K562 (cell line): ENCODE measurements at regions not wholly inside any gene's neighbourhood (a gene's known extent, or its start where the extent isn't known, plus 50 kb on each side); places are given as distances from the start of the nearest gene placed in this dataset.

Experiments
- ATAC-seq: fragments of 200-7000 bp; cut with Tn5 transposase; 3 replicates; pipeline ENCODE4 v1.9.1; 2020; ENCODE audit warnings: moderate library complexity
- BruUV-seq: library from RNA; stranded (reverse); fragments of 400-500 nt; replicated peaks from 2 replicates; lab custom pipeline; 2021; lab: Mats Ljungman, UMichigan
- CTCF ChIA-PET: fragments of 300-600 bp; formaldehyde crosslinking; extraction: SDS; loops from one replicate; lab custom pipeline; 2021; ENCODE audit warnings: low intra/inter-chr PET ratio; lab: Yijun Ruan, JAX
- POLR2A ChIA-PET: fragments of 300-600, 350-650 bp; sonication (Branson Sonifier 250); formaldehyde crosslinking; extraction: SDS; loops from one replicate; lab custom pipeline; 2021; ENCODE audit warnings: antibody characterized with exemption, inconsistent platforms; lab: Yijun Ruan, JAX
- DNase-seq, 4 experiments: peaks; one replicate each; pipeline versions ENCODE4 v3.0.0 to v3.0.0-alpha.2; 2011 to 2018; ENCODE audit warnings: low spot score in 3 of 4, mixed read lengths in 3 of 4; ENCODE audit errors: extremely low read depth in 1 of 4
- FAIRE-seq: peaks from 2 replicates; lab custom pipeline; 2011; peaks lifted over from hg19 to GRCh38; lab: Jason Lieb, UNC
- H2AFZ ChIP-seq: 2 replicates; pipeline ENCODE4 v1.6.0; 2011; ENCODE audit warnings: low read depth, low read length, control low read depth, inconsistent platforms
- H3K27ac ChIP-seq: fragments of 200-600 bp; 3 replicates; pipeline ENCODE4 v1.8.0; 2011; ENCODE audit warnings: low read depth, mild to moderate bottlenecking, control low read depth, inconsistent platforms, low read length, moderate library complexity, mixed read lengths; ENCODE audit errors: extremely low read depth
- H3K27me3 ChIP-seq, 2 experiments: fragments of 300-600 bp in 1 of 2; 2 replicates in 1 of 2; 3 replicates in 1 of 2; pipeline versions ENCODE4 v1.6.0 to v1.8.0; 2011; ENCODE audit warnings: inconsistent platforms in 2 of 2, low read length in 2 of 2, mild to moderate bottlenecking in 1 of 2, mixed read lengths in 1 of 2, moderate library complexity in 1 of 2; ENCODE audit not compliant: control insufficient read depth in 2 of 2, insufficient read depth in 2 of 2
- H3K36me3 ChIP-seq: fragments of 300-600 bp; 3 replicates; pipeline ENCODE4 v1.8.0; 2011; ENCODE audit warnings: mild to moderate bottlenecking, low read length, inconsistent platforms; ENCODE audit not compliant: control insufficient read depth, insufficient read depth
- H3K4me1 ChIP-seq, 2 experiments: fragments of 200-600 bp in 1 of 2; replicated peaks in 1 of 2; 2 replicates in 1 of 2; 3 replicates in 1 of 2; pipeline versions ENCODE4 v1.5.1 to v1.8.0; 2011; ENCODE audit warnings: inconsistent platforms in 2 of 2, low read length in 2 of 2, mild to moderate bottlenecking in 1 of 2, mixed read lengths in 1 of 2, moderate library complexity in 1 of 2; ENCODE audit not compliant: control insufficient read depth in 2 of 2, insufficient read depth in 2 of 2
- H3K4me2 ChIP-seq: 2 replicates; pipeline ENCODE4 v1.6.1; 2011; ENCODE audit warnings: low read length, control low read depth, inconsistent platforms, mixed read lengths; ENCODE audit not compliant: insufficient read depth
- H3K4me3 ChIP-seq: fragments of 200-600 bp; sonication (generic), shearing (Covaris generic); 2 replicates; pipeline ENCODE4 v1.5.1; 2016; ENCODE audit warnings: control low read depth, inconsistent platforms
- H3K79me2 ChIP-seq: fragments of 200-600 bp; 3 replicates; pipeline ENCODE4 v1.8.0; 2011; ENCODE audit warnings: low read length, inconsistent platforms; ENCODE audit not compliant: control insufficient read depth, insufficient read depth
- H3K9ac ChIP-seq, 2 experiments: 2 replicates each; pipeline versions ENCODE4 v1.6.0 to v1.6.1; 2011; ENCODE audit warnings: low read depth in 2 of 2, low read length in 2 of 2, control low read depth in 1 of 2, inconsistent platforms in 1 of 2, mild to moderate bottlenecking in 1 of 2, mixed read lengths in 1 of 2; ENCODE audit not compliant: insufficient read depth in 1 of 2
- H3K9me1 ChIP-seq: one replicate; pipeline ENCODE4 v1.6.0; 2011; ENCODE audit warnings: inconsistent platforms, mild to moderate bottlenecking, low read length, moderate library complexity; ENCODE audit not compliant: control insufficient read depth, insufficient read depth
- H3K9me3 ChIP-seq: replicated peaks from 2 replicates; pipeline ENCODE4 v1.5.1; 2011; ENCODE audit warnings: low read depth, low read length, inconsistent platforms; ENCODE audit not compliant: control insufficient read depth, insufficient read depth
- H4K20me1 ChIP-seq: replicated peaks from 2 replicates; pipeline ENCODE4 v1.6.1; 2011; ENCODE audit warnings: low read length, inconsistent platforms, mixed read lengths; ENCODE audit not compliant: control insufficient read depth, insufficient read depth
- BCL6 ChIP-seq: fragments of 250-450 bp; sonication (Bioruptor Pico); IDR thresholded peaks from 2 replicates; pipeline ENCODE4 v1.4.0; 2020
- HDAC3 ChIP-seq: fragments of 450-650 bp; IDR thresholded peaks from 2 replicates; pipeline ENCODE4 v1.6.1; 2018; ENCODE audit warnings: borderline replicate concordance, mild to moderate bottlenecking, moderate library complexity; ENCODE audit not compliant: partially characterized antibody
- MAFK ChIP-seq: IDR thresholded peaks from 2 replicates; pipeline ENCODE4 v1.6.1; 2011; ENCODE audit warnings: low read length, improper control_type of control experiment
- MYNN ChIP-seq, 2 experiments: sonication (generic); formaldehyde crosslinking in 1 of 2; IDR thresholded peaks; 2 replicates each; pipeline versions ENCODE4 v1.5.0 to v1.6.1; 2016 to 2020; ENCODE audit warnings: antibody characterized with exemption in 1 of 2, missing genetic modification reagents in 1 of 2
- POLR2A ChIP-seq: fragments of 450-650 bp; conservative IDR thresholded peaks from 2 replicates; pipeline ENCODE4 v1.6.1; 2016
- REST ChIP-seq, 2 experiments: fragments of 450-650 bp; formaldehyde crosslinking in 1 of 2; IDR thresholded peaks; 2 replicates each; pipeline versions ENCODE4 v1.4.0 to v1.6.1; 2014 to 2020; ENCODE audit warnings: mild to moderate bottlenecking in 2 of 2, borderline replicate concordance in 1 of 2, low read depth in 1 of 2
- WGBS: fragments of 100-300 bp; shearing (Covaris generic); methylation state at CpG from one replicate; pipeline ENCODE4 v1.1.6; 2016; ENCODE audit warnings: low coverage, mixed read lengths; ENCODE audit not compliant: insufficient coverage; ENCODE audit errors: missing lambda C conversion rate; 5-methylcytosine and 5-hydroxymethylcytosine counted together
- in situ Hi-C: fragments of 300-500 bp; cut with MboI; formaldehyde crosslinking; loops from 4 replicates; pipeline ENCODE4 v1.15.0; 2018; ENCODE audit warnings: inconsistent platforms, mixed read lengths
- intact Hi-C: fragments of 100-400 bp; cut with micrococcal nuclease; formaldehyde crosslinking; loops from 2 replicates; pipeline ENCODE4 v1.14.2; 2022

- Histone ChIP-seq H3K9me3 (no peaks in the 10 kb centered on the region), H3K27ac (no peak overlapping the region), H3K9me1 (no peaks in the 10 kb centered on the region), H3K4me1 (no peaks in the 10 kb centered on the region), H3K27me3 (no peaks in the 10 kb centered on the region), H3K9ac (no peak overlapping the region), H2AFZ (no peak overlapping the region), H3K4me3 (no peak overlapping the region), H4K20me1 (no peaks in the 10 kb centered on the region), H3K79me2 (no peaks in the 10 kb centered on the region), H3K36me3 (no peaks in the 10 kb centered on the region), H3K4me2 (no peak overlapping the region)
- TF ChIP-seq MYNN (IDR thresholded peaks at IDR 0.05): no peak
- no peak for TF ChIP-seq MYNN (CRISPR knock-in tag; IDR thresholded peaks at IDR 0.05)
- no peak for TF ChIP-seq POLR2A
- TF ChIP-seq HDAC3: no peak
- TF ChIP-seq REST (IDR thresholded peaks at IDR 0.05; ENCODE audit: borderline replicate concordance): no peak
- no peak for TF ChIP-seq REST (CRISPR knock-in tag; IDR thresholded peaks at IDR 0.05; ENCODE audit: low read depth)
- TF ChIP-seq BCL6 (CRISPR knock-in tag): no peak
- no peak for TF ChIP-seq MAFK
- intact Hi-C loops (no loop called here), in situ Hi-C loops (no loop called here)
- DNase-seq: no peak
- ChIA-PET CTCF (no interaction called here), POLR2A (no interaction called here)
- WGBS: 4% methylated on average over 2 of the region's 2 CpGs
- FAIRE-seq: no peak
- no peak for ATAC-seq
- no TSS peak for BruUV-seq
Measured at GRCh38 chr10:8389630-8390029, 335.1 kb downstream of the GATA3 start.
